Kasumi-1 (cell line): ENCODE measurements at regions not wholly inside any gene's neighbourhood (a gene's known extent, or its start where the extent isn't known, plus 50 kb on each side); places are given as distances from the start of the nearest gene placed in this dataset.
"Not testable (repeated sequence)": the region's sequence is repeated elsewhere in the genome, so short reads cannot be mapped to it uniquely, and the experiment has no call there.

Source experiments
- DNase-seq, 2 experiments: peaks; one replicate each; lab custom pipeline; 2025; lab: John Stamatoyannopoulos, UW

- DNase-seq, result no peak
Observed at GRCh38 chr5:15103130-15103529, 231.6 kb upstream of the ANKH start.

- DNase-seq, result no peak
Observed at GRCh38 chr5:15097552-15097951, 226.0 kb upstream of the ANKH start.

- DNase-seq, result not testable (repeated sequence)
Observed at GRCh38 chr5:15096686-15097085, 225.1 kb upstream of the ANKH start.

- no peak for DNase-seq
Observed at GRCh38 chr5:15092801-15093200, 221.2 kb upstream of the ANKH start.

GRCh38 chr5:15085671-15086070, 214.1 kb upstream of the ANKH start:
- no peak for DNase-seq

GRCh38 chr5:15082096-15082495, 210.5 kb upstream of the ANKH start:
- no peak for DNase-seq

GRCh38 chr5:15080219-15080618, 208.6 kb upstream of the ANKH start:
- DNase-seq, result no peak

- no peak for DNase-seq
Observed at GRCh38 chr5:15079566-15079965, 208.0 kb upstream of the ANKH start.

GRCh38 chr5:15074651-15075050, 203.1 kb upstream of the ANKH start:
- DNase-seq, result no peak

GRCh38 chr5:15073453-15073852, 201.9 kb upstream of the ANKH start:
- DNase-seq, result peak; percentile 5 to 21

GRCh38 chr5:15070907-15071306, 199.3 kb upstream of the ANKH start:
- DNase-seq, result no peak

- DNase-seq, result no peak
Observed at GRCh38 chr5:15069407-15069905, 197.9 kb upstream of the ANKH start.

- no peak for DNase-seq
Observed at GRCh38 chr5:15065091-15065490, 193.5 kb upstream of the ANKH start.

GRCh38 chr5:15064396-15064795, 192.8 kb upstream of the ANKH start:
- no peak for DNase-seq

GRCh38 chr5:15056988-15057592, 185.5 kb upstream of the ANKH start:
- DNase-seq, result no peak

- DNase-seq, result no peak
Observed at GRCh38 chr5:15044521-15044920, 172.9 kb upstream of the ANKH start.

GRCh38 chr5:15037247-15037908, 165.8 kb upstream of the ANKH start:
- no peak for DNase-seq

- DNase-seq, result no peak
Observed at GRCh38 chr5:15034379-15034778, 162.8 kb upstream of the ANKH start.

GRCh38 chr5:15031180-15031579, 159.6 kb upstream of the ANKH start:
- no peak for DNase-seq

GRCh38 chr5:15027764-15028163, 156.2 kb upstream of the ANKH start:
- no peak for DNase-seq

- no peak for DNase-seq
Observed at GRCh38 chr5:15026944-15027343, 155.4 kb upstream of the ANKH start.

- no peak for DNase-seq
Observed at GRCh38 chr5:15026011-15026893, 154.7 kb upstream of the ANKH start.

- DNase-seq, result no peak
Observed at GRCh38 chr5:15023846-15024245, 152.3 kb upstream of the ANKH start.
